ENCODE measurements at regions not wholly inside any gene's neighbourhood (a gene's known extent, or its start where the extent isn't known, plus 50 kb on each side); places are given as distances from the start of the nearest gene placed in this dataset.

DNA sequence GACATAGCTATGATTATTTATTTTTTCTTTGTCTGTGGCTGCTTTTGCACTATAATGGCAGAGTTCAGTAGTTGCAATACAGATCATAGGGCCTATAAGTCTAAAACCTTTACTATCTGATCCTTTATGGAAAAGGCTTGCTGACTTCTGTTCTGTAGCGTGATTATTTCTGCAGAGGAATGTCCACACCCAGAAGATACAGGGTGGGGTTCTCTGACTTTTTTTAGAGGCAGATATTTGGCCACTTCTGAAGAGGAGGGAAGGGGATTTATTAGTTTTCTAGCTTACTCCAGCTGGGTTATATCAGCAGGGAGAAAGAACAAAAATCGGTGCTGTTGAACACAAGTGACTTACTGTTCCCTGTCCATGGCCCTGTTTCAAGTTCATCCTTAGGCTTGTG, 97.6 kb downstream of the RPE65 start:
- H3K9me3 ChIP-seq, result no peaks in the 10 kb centered on the region
- no peaks in the 10 kb centered on the region for H3K4me1 ChIP-seq
- intact Hi-C loops (cut with DNase I; ENCODE audit: low total_unique reads), result no loop called here
- 47 to 77% (median 60%) methylated on average over 2 of the region's 2 CpGs for WGBS, 5 donors
- H3K36me3 ChIP-seq, result no peaks in the 10 kb centered on the region
- no peaks in the 10 kb centered on the region for H3K27me3 ChIP-seq
- DNase-seq, result no peak
- H3K4me3 ChIP-seq, result no peak overlapping the region
- TF ChIP-seq POLR2AphosphoS5 (IDR thresholded peaks at IDR 0.05), result no peak
- TF ChIP-seq, protein P1, sequence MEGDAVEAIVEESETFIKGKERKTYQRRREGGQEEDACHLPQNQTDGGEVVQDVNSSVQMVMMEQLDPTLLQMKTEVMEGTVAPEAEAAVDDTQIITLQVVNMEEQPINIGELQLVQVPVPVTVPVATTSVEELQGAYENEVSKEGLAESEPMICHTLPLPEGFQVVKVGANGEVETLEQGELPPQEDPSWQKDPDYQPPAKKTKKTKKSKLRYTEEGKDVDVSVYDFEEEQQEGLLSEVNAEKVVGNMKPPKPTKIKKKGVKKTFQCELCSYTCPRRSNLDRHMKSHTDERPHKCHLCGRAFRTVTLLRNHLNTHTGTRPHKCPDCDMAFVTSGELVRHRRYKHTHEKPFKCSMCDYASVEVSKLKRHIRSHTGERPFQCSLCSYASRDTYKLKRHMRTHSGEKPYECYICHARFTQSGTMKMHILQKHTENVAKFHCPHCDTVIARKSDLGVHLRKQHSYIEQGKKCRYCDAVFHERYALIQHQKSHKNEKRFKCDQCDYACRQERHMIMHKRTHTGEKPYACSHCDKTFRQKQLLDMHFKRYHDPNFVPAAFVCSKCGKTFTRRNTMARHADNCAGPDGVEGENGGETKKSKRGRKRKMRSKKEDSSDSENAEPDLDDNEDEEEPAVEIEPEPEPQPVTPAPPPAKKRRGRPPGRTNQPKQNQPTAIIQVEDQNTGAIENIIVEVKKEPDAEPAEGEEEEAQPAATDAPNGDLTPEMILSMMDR (IDR thresholded peaks at IDR 0.05), result no peak
- H3K27ac ChIP-seq, result no peak overlapping the region

DNA sequence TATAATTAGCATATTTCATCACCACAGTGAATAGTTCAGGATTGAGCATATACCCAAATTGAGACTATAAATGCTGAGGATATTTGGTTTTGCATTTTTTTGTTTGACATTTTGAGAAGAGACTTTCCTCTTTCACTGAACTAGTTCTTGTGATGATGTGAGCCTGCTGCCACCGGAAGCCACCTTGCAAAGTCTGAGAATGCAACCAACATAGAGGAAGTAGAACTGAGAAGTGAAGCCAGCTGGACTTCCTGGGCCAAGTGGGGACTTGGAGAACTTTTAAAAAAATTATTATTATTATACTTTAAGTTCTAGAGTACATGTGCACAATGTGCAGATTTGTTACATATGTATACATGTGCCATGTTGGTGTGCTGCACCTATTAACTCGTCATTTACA, 102.3 kb downstream of the RPE65 start:
- no peak overlapping the region for H3K4me3 ChIP-seq
- peak in 1 of 2 donors; percentile 41 for DNase-seq
- no peak overlapping the region for H3K27ac ChIP-seq
- WGBS, 5 donors, result 67 to 82% (median 77%) methylated on average over 1 to 2 of the region's 2 CpGs
- TF ChIP-seq POLR2A (IDR thresholded peaks at IDR 0.05), result no peak
- TF ChIP-seq, protein P1 (IDR thresholded peaks at IDR 0.05), result no peak
- no peak for TF ChIP-seq POLR2AphosphoS5 (IDR thresholded peaks at IDR 0.05)
- TF ChIP-seq EP300 (IDR thresholded peaks at IDR 0.05), result no peak
- intact Hi-C loops (cut with DNase I; ENCODE audit: low total_unique reads), result loop anchor here (10.0 kb wide), 1 partner anchor 493 kb away; no protein-coding TSS in a partner anchor
- H3K9me3 ChIP-seq, result no peaks in the 10 kb centered on the region
- peaks cover 0 to 9% (median 2%) of the 10 kb centered on the region in 4 donors for H3K4me1 ChIP-seq
- no peaks in the 10 kb centered on the region for H3K27me3 ChIP-seq
- no peaks in the 10 kb centered on the region for H3K36me3 ChIP-seq

DNA sequence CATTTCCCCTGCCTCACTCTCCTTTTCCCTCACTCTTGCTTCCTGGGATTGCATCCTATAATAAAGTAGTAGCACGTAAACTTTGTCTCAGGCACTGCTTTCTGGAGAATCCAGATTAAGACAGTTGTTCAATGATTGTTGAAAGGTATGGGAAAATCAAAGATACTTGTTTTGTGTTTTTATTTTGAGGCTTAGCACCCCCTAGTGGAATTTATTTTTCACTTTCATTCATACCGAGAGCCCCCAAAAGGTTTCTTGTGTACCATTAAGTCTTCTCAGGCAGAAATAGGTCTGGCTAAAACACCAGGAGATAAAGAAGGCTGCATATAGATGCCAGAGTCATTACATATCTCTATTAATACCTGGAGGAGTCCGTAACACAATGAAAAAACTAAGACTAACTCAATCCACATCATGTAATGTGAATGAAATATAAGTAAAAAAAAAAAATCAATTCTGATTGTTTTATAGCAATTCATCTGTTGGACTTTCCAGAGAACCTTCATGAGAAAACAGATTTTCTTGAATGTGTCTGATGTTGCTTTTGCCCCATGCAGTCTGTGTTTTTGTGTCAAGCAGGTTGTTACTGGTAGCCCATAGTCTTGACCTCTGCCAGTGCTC, 103.5 kb downstream of the RPE65 start:
- no peaks in the 10 kb centered on the region for H3K27me3 ChIP-seq
- 56 to 62% (median 59%) methylated on average over 3 of the region's 3 CpGs for WGBS, 5 donors
- no peak for TF ChIP-seq POLR2A (IDR thresholded peaks at IDR 0.05)
- TF ChIP-seq, protein P1 (IDR thresholded peaks at IDR 0.05), result peak in 3 of 7 experiments; percentile 28 to 42 (median 34)
- TF ChIP-seq POLR2AphosphoS5 (IDR thresholded peaks at IDR 0.05), result no peak
- H3K4me1 ChIP-seq, result peaks cover 0 to 10% (median 3%) of the 10 kb centered on the region in 4 donors
- H3K9me3 ChIP-seq, result no peaks in the 10 kb centered on the region
- peak in 1 of 2 donors; percentile 40 for DNase-seq
- H3K27ac ChIP-seq, result no peak overlapping the region
- H3K4me3 ChIP-seq, result no peak overlapping the region
- intact Hi-C loops (cut with DNase I; ENCODE audit: low total_unique reads), result loop anchor here (10.0 kb wide), 1 partner anchor 491 kb away; no protein-coding TSS in a partner anchor
- H3K36me3 ChIP-seq, result no peaks in the 10 kb centered on the region

DNA sequence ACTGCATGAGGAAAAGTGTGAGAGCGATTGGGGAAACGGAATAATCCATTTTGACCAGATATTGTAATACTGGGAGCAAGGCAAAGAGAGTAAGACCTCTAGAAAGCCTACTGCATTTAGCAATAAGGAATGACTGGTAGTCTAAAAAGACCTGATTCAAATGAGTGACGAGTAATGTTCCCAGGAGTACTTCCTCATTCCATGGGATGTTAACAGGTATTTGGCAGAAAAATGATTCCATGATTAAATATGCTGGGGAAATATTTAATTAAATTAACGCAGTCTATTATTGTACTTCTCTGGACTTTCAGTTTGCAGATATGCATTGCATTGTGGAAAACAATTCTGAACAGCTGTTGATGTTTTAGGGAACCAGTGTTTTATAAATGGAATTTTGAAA, 105.5 kb downstream of the RPE65 start:
- Histone ChIP-seq H3K36me3 (no peaks in the 10 kb centered on the region), H3K4me1 (peaks cover 0 to 10% (median 3%) of the 10 kb centered on the region in 4 donors), H3K27me3 (no peaks in the 10 kb centered on the region), H3K27ac (no peak overlapping the region), H3K4me3 (no peak overlapping the region), H3K9me3 (no peaks in the 10 kb centered on the region)
- no peak for TF ChIP-seq POLR2A (IDR thresholded peaks at IDR 0.05)
- TF ChIP-seq, protein P1 (IDR thresholded peaks at IDR 0.05), result no peak
- TF ChIP-seq POLR2AphosphoS5 (IDR thresholded peaks at IDR 0.05), result no peak
- TF ChIP-seq EP300 (IDR thresholded peaks at IDR 0.05), result no peak
- no peak for DNase-seq
- 26 to 57% (median 49%) methylated on average over 4 of the region's 4 CpGs for WGBS, 5 donors
- intact Hi-C loops (cut with DNase I; ENCODE audit: low total_unique reads), result loop anchor here (5.0 to 10.0 kb wide), 2 partner anchors 222 to 489 kb away; no protein-coding TSS in a partner anchor
